ENCODE measurements at regions not wholly inside any gene's neighbourhood (a gene's known extent, or its start where the extent isn't known, plus 50 kb on each side); places are given as distances from the start of the nearest gene placed in this dataset.

DNA sequence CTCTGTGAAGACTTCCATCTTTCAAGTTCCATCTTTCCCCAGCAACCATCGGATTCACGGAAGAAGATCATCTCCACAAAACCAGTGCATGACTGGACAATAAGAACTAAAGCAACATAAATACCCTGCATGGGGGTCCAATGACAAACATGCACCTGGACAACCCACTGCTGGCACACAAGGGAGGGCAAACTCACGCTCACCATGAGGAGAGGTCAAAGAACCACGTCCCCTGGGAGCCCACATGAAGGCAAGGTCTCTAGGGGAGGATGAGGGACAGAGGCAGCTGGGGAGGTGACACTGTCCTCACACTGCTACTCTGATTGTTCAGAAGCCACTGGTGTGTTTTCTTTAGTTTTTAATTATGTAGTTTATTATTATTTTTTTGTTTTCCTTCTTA, 190.8 kb downstream of the MED10 start:
- Histone ChIP-seq H3K9me3 (ENCODE audit: control insufficient read depth, insufficient read depth, low read depth, low read length) (no peaks in the 10 kb centered on the region), H2AFZ (ENCODE audit: low read length) (no peak overlapping the region), H3K36me3 (ENCODE audit: control insufficient read depth, insufficient read depth, low read length) (no peaks in the 10 kb centered on the region), H3K79me2 (ENCODE audit: control insufficient read depth, insufficient read depth, low read length) (no peaks in the 10 kb centered on the region), H4K20me1 (ENCODE audit: control insufficient read depth, extremely low read depth, insufficient read depth, low read length) (no peaks in the 10 kb centered on the region), H3K27me3 (ENCODE audit: control insufficient read depth, insufficient read depth, low read length) (no peaks in the 10 kb centered on the region), H3K9ac (ENCODE audit: insufficient read depth, low read length) (no peak overlapping the region), H3K27ac (ENCODE audit: insufficient read depth, low read length) (no peak overlapping the region), H3K4me2 (ENCODE audit: extremely low read depth, insufficient read depth, low read length) (no peak overlapping the region), H3K4me3 (replicated peaks in 1 of 4; ENCODE audit: control extremely low read depth in 1 of 4, insufficient read depth in 1 of 4, low read depth in 3 of 4, low read length in 4 of 4) (no peak overlapping the region), H3K4me1 (ENCODE audit: control insufficient read depth, extremely low read depth, insufficient read depth, low read length) (no peaks in the 10 kb centered on the region)
- TF ChIP-seq EZH2 (IDR thresholded peaks at IDR 0.05; ENCODE audit: low read length, missing control alignments): no peak
- TF ChIP-seq, protein P1, sequence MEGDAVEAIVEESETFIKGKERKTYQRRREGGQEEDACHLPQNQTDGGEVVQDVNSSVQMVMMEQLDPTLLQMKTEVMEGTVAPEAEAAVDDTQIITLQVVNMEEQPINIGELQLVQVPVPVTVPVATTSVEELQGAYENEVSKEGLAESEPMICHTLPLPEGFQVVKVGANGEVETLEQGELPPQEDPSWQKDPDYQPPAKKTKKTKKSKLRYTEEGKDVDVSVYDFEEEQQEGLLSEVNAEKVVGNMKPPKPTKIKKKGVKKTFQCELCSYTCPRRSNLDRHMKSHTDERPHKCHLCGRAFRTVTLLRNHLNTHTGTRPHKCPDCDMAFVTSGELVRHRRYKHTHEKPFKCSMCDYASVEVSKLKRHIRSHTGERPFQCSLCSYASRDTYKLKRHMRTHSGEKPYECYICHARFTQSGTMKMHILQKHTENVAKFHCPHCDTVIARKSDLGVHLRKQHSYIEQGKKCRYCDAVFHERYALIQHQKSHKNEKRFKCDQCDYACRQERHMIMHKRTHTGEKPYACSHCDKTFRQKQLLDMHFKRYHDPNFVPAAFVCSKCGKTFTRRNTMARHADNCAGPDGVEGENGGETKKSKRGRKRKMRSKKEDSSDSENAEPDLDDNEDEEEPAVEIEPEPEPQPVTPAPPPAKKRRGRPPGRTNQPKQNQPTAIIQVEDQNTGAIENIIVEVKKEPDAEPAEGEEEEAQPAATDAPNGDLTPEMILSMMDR (conservative IDR thresholded peaks at IDR 0.05 in 1 of 2, IDR thresholded peaks at IDR 0.05 in 1 of 2; ENCODE audit: low read depth in 1 of 2, low read length in 2 of 2): no peak
- no peak for DNase-seq (ENCODE audit: low read depth in 2 of 2)

DNA sequence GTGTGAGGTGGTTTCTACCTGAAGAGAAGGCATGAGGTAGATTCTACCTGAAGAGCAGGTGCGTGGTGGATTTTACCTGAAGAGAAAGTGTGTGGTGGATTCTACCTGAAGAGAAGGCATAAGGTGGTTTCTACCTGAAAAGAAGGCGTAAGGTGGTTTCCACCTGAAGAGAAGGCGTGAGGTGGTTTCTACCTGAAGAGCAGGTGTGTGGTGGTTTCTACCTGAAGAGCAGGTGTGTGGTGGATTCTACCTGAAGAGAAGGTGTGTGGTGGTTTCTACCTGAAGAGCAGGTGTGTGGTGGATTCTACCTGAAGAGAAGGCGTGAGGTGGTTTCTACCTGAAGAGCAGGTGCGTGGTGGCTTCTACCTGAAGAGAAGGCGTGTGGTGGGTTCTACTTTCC, 192.8 kb downstream of the MED10 start:
- H3K4me3 ChIP-seq (replicated peaks in 1 of 4; ENCODE audit: control extremely low read depth in 1 of 4, insufficient read depth in 1 of 4, low read depth in 3 of 4, low read length in 4 of 4): no peak overlapping the region
- H3K9ac ChIP-seq (ENCODE audit: insufficient read depth, low read length): no peak overlapping the region
- no peaks in the 10 kb centered on the region for H3K79me2 ChIP-seq (ENCODE audit: control insufficient read depth, insufficient read depth, low read length)
- H3K27ac ChIP-seq (ENCODE audit: insufficient read depth, low read length): no peak overlapping the region
- no peak for DNase-seq (ENCODE audit: low read depth in 2 of 2)
- no peaks in the 10 kb centered on the region for H3K27me3 ChIP-seq (ENCODE audit: control insufficient read depth, insufficient read depth, low read length)
- H2AFZ ChIP-seq (ENCODE audit: low read length): no peak overlapping the region
- no peaks in the 10 kb centered on the region for H3K36me3 ChIP-seq (ENCODE audit: control insufficient read depth, insufficient read depth, low read length)
- H4K20me1 ChIP-seq (ENCODE audit: control insufficient read depth, extremely low read depth, insufficient read depth, low read length): no peaks in the 10 kb centered on the region
- H3K4me1 ChIP-seq (ENCODE audit: control insufficient read depth, extremely low read depth, insufficient read depth, low read length): no peaks in the 10 kb centered on the region
- TF ChIP-seq EZH2 (IDR thresholded peaks at IDR 0.05; ENCODE audit: low read length, missing control alignments): no peak
- TF ChIP-seq, protein P1 (conservative IDR thresholded peaks at IDR 0.05 in 1 of 2, IDR thresholded peaks at IDR 0.05 in 1 of 2; ENCODE audit: low read depth in 1 of 2, low read length in 2 of 2): no peak
- no peak overlapping the region for H3K4me2 ChIP-seq (ENCODE audit: extremely low read depth, insufficient read depth, low read length)
- no peaks in the 10 kb centered on the region for H3K9me3 ChIP-seq (ENCODE audit: control insufficient read depth, insufficient read depth, low read depth, low read length)

DNA sequence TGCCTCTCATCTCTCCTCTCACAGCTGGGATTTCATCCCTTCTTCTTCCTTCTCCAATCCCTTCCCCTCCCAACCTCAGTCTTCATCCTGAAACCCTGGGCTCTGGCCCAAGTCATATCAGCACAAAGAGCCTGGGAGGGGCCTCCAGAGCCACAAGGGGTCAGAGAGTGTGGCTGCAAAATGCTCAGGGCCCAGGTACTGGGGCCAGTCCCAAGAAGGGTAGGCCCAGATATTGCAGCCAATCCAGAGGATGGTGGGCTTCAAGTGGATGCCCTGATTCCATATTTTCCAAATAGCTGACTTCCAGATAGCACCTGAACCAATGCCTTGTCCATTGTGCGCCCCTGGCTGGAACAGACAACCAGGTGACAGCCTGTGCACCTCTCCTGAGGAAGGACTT, 193.9 kb downstream of the MED10 start:
- H3K4me3 ChIP-seq (replicated peaks in 1 of 4; ENCODE audit: control extremely low read depth in 1 of 4, insufficient read depth in 1 of 4, low read depth in 3 of 4, low read length in 4 of 4): no peak overlapping the region

More for the DNA sequence above, 193.9 kb downstream of the MED10 start:
- H4K20me1 ChIP-seq (ENCODE audit: control insufficient read depth, extremely low read depth, insufficient read depth, low read length): no peaks in the 10 kb centered on the region
- DNase-seq (ENCODE audit: low read depth in 2 of 2): no peak
- TF ChIP-seq EZH2 (IDR thresholded peaks at IDR 0.05; ENCODE audit: low read length, missing control alignments): no peak
- TF ChIP-seq, protein P1 (conservative IDR thresholded peaks at IDR 0.05 in 1 of 2, IDR thresholded peaks at IDR 0.05 in 1 of 2; ENCODE audit: low read depth in 1 of 2, low read length in 2 of 2): no peak
- H3K9me3 ChIP-seq (ENCODE audit: control insufficient read depth, insufficient read depth, low read depth, low read length): no peaks in the 10 kb centered on the region
- H3K4me2 ChIP-seq (ENCODE audit: extremely low read depth, insufficient read depth, low read length): no peak overlapping the region
- H3K79me2 ChIP-seq (ENCODE audit: control insufficient read depth, insufficient read depth, low read length): no peaks in the 10 kb centered on the region
- H3K9ac ChIP-seq (ENCODE audit: insufficient read depth, low read length): no peak overlapping the region
- H3K27me3 ChIP-seq (ENCODE audit: control insufficient read depth, insufficient read depth, low read length): no peaks in the 10 kb centered on the region
- H3K36me3 ChIP-seq (ENCODE audit: control insufficient read depth, insufficient read depth, low read length): no peaks in the 10 kb centered on the region
- no peak overlapping the region for H2AFZ ChIP-seq (ENCODE audit: low read length)
- no peak overlapping the region for H3K27ac ChIP-seq (ENCODE audit: insufficient read depth, low read length)
- no peaks in the 10 kb centered on the region for H3K4me1 ChIP-seq (ENCODE audit: control insufficient read depth, extremely low read depth, insufficient read depth, low read length)

All from fibroblast of lung (primary cell).